ENCODE measurements at regions not wholly inside any gene's neighbourhood (a gene's known extent, or its start where the extent isn't known, plus 50 kb on each side); places are given as distances from the start of the nearest gene placed in this dataset.

- H3K4me3 ChIP-seq (ENCODE audit: low read length in 2 of 2), result no peak overlapping the region
- no peaks in the 10 kb centered on the region for H3K4me1 ChIP-seq (ENCODE audit: control insufficient read depth in 2 of 2, insufficient read depth in 2 of 2, low read length in 2 of 2)
- H3K27ac ChIP-seq (ENCODE audit: low read depth in 2 of 2, low read length in 2 of 2), result no peak overlapping the region
- H3K9ac ChIP-seq (ENCODE audit: low read depth in 1 of 2, low read length in 2 of 2), result no peak overlapping the region
- H3K36me3 ChIP-seq (ENCODE audit: control insufficient read depth in 2 of 2, insufficient read depth in 2 of 2, low read length in 2 of 2), result no peaks in the 10 kb centered on the region
- no peaks in the 10 kb centered on the region for H3K27me3 ChIP-seq (ENCODE audit: control insufficient read depth in 2 of 2, insufficient read depth in 2 of 2, low read length in 2 of 2)
- H3K9me3 ChIP-seq (ENCODE audit: control insufficient read depth in 2 of 2, low read length in 2 of 2), result no peaks in the 10 kb centered on the region
Measured at GRCh38 chr5:121386334-121386733, 465.3 kb upstream of the FTMT start.

- Histone ChIP-seq H3K27me3 (ENCODE audit: control insufficient read depth in 2 of 2, insufficient read depth in 2 of 2, low read length in 2 of 2) (no peaks in the 10 kb centered on the region), H3K4me1 (ENCODE audit: control insufficient read depth in 2 of 2, insufficient read depth in 2 of 2, low read length in 2 of 2) (no peaks in the 10 kb centered on the region), H3K27ac (ENCODE audit: low read depth in 2 of 2, low read length in 2 of 2) (no peak overlapping the region), H3K4me3 (ENCODE audit: low read length in 2 of 2) (no peak overlapping the region), H3K36me3 (ENCODE audit: control insufficient read depth in 2 of 2, insufficient read depth in 2 of 2, low read length in 2 of 2) (no peaks in the 10 kb centered on the region), H3K9ac (ENCODE audit: low read depth in 1 of 2, low read length in 2 of 2) (no peak overlapping the region), H3K9me3 (ENCODE audit: control insufficient read depth in 2 of 2, low read length in 2 of 2) (no peaks in the 10 kb centered on the region)
Measured at GRCh38 chr5:121396716-121397115, 455.0 kb upstream of the FTMT start.

GRCh38 chr5:121399879-121400278, 451.8 kb upstream of the FTMT start:
- H3K4me3 ChIP-seq (ENCODE audit: low read length in 2 of 2), result no peak overlapping the region
- no peaks in the 10 kb centered on the region for H3K36me3 ChIP-seq (ENCODE audit: control insufficient read depth in 2 of 2, insufficient read depth in 2 of 2, low read length in 2 of 2)
- no peak overlapping the region for H3K27ac ChIP-seq (ENCODE audit: low read depth in 2 of 2, low read length in 2 of 2)
- H3K9ac ChIP-seq (ENCODE audit: low read depth in 1 of 2, low read length in 2 of 2), result no peak overlapping the region
- no peaks in the 10 kb centered on the region for H3K4me1 ChIP-seq (ENCODE audit: control insufficient read depth in 2 of 2, insufficient read depth in 2 of 2, low read length in 2 of 2)
- H3K9me3 ChIP-seq (ENCODE audit: control insufficient read depth in 2 of 2, low read length in 2 of 2), result no peaks in the 10 kb centered on the region
- no peaks in the 10 kb centered on the region for H3K27me3 ChIP-seq (ENCODE audit: control insufficient read depth in 2 of 2, insufficient read depth in 2 of 2, low read length in 2 of 2)

GRCh38 chr5:121408778-121409177, 442.9 kb upstream of the FTMT start:
- H3K27ac ChIP-seq (ENCODE audit: low read depth in 2 of 2, low read length in 2 of 2), result no peak overlapping the region
- no peaks in the 10 kb centered on the region for H3K27me3 ChIP-seq (ENCODE audit: control insufficient read depth in 2 of 2, insufficient read depth in 2 of 2, low read length in 2 of 2)
- H3K9ac ChIP-seq (ENCODE audit: low read depth in 1 of 2, low read length in 2 of 2), result no peak overlapping the region
- H3K4me1 ChIP-seq (ENCODE audit: control insufficient read depth in 2 of 2, insufficient read depth in 2 of 2, low read length in 2 of 2), result no peaks in the 10 kb centered on the region
- H3K4me3 ChIP-seq (ENCODE audit: low read length in 2 of 2), result no peak overlapping the region
- no peaks in the 10 kb centered on the region for H3K36me3 ChIP-seq (ENCODE audit: control insufficient read depth in 2 of 2, insufficient read depth in 2 of 2, low read length in 2 of 2)
- H3K9me3 ChIP-seq (ENCODE audit: control insufficient read depth in 2 of 2, low read length in 2 of 2), result no peaks in the 10 kb centered on the region

GRCh38 chr5:121415270-121415669, 436.4 kb upstream of the FTMT start:
- no peak overlapping the region for H3K27ac ChIP-seq (ENCODE audit: low read depth in 2 of 2, low read length in 2 of 2)
- H3K4me1 ChIP-seq (ENCODE audit: control insufficient read depth in 2 of 2, insufficient read depth in 2 of 2, low read length in 2 of 2), result no peaks in the 10 kb centered on the region
- H3K36me3 ChIP-seq (ENCODE audit: control insufficient read depth in 2 of 2, insufficient read depth in 2 of 2, low read length in 2 of 2), result no peaks in the 10 kb centered on the region
- no peak overlapping the region for H3K9ac ChIP-seq (ENCODE audit: low read depth in 1 of 2, low read length in 2 of 2)
- H3K27me3 ChIP-seq (ENCODE audit: control insufficient read depth in 2 of 2, insufficient read depth in 2 of 2, low read length in 2 of 2), result no peaks in the 10 kb centered on the region
- no peaks in the 10 kb centered on the region for H3K9me3 ChIP-seq (ENCODE audit: control insufficient read depth in 2 of 2, low read length in 2 of 2)
- H3K4me3 ChIP-seq (ENCODE audit: low read length in 2 of 2), result no peak overlapping the region

DNA sequence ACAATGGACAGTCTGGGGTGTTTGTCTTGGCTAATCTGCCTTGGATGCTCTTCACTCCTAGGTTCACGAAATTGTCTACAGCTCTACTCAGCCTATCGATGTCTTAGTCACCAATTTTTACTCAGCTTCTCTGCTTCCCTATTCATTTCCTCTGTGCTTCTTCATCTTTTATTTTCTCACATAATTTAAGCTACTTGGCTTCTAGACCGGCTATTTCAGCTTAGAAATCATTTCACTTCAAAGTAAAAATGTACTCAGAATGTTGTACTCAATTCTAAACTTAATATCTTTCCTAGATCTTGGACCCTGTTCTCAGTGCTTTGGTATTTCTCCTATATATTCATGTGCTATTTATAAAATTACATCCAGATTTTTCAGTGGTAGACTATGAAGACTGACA, 430.0 kb upstream of the FTMT start:
- no peaks in the 10 kb centered on the region for H3K36me3 ChIP-seq (ENCODE audit: control insufficient read depth in 2 of 2, insufficient read depth in 2 of 2, low read length in 2 of 2)
- no peak overlapping the region for H3K27ac ChIP-seq (ENCODE audit: low read depth in 2 of 2, low read length in 2 of 2)
- no peaks in the 10 kb centered on the region for H3K27me3 ChIP-seq (ENCODE audit: control insufficient read depth in 2 of 2, insufficient read depth in 2 of 2, low read length in 2 of 2)
- no peaks in the 10 kb centered on the region for H3K4me1 ChIP-seq (ENCODE audit: control insufficient read depth in 2 of 2, insufficient read depth in 2 of 2, low read length in 2 of 2)
- no peak overlapping the region for H3K4me3 ChIP-seq (ENCODE audit: low read length in 2 of 2)
- no peak overlapping the region for H3K9ac ChIP-seq (ENCODE audit: low read depth in 1 of 2, low read length in 2 of 2)
- no peaks in the 10 kb centered on the region for H3K9me3 ChIP-seq (ENCODE audit: control insufficient read depth in 2 of 2, low read length in 2 of 2)

DNA sequence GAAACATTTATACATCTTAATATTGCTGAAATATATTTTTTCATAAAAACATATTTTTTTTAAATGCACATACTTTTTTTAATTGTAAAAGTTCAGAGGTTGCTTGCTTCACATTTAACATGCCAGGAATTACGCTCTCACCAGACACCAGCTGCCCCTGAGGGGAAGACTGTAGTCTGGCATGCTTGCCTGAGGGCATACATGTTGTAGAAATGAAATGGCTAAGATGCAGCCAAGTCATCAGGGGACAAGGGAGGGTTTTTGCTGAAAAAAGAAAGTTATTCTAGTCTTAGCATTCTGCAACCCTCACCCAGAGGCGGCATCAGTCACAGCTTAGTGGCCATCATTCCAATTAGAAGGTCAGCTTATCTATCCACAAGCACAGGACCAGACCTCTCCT, 426.7 kb upstream of the FTMT start:
- no peaks in the 10 kb centered on the region for H3K4me1 ChIP-seq (ENCODE audit: control insufficient read depth in 2 of 2, insufficient read depth in 2 of 2, low read length in 2 of 2)
- H3K36me3 ChIP-seq (ENCODE audit: control insufficient read depth in 2 of 2, insufficient read depth in 2 of 2, low read length in 2 of 2), result no peaks in the 10 kb centered on the region
- H3K4me3 ChIP-seq (ENCODE audit: low read length in 2 of 2), result no peak overlapping the region
- no peak overlapping the region for H3K9ac ChIP-seq (ENCODE audit: low read depth in 1 of 2, low read length in 2 of 2)
- H3K9me3 ChIP-seq (ENCODE audit: control insufficient read depth in 2 of 2, low read length in 2 of 2), result no peaks in the 10 kb centered on the region
- no peaks in the 10 kb centered on the region for H3K27me3 ChIP-seq (ENCODE audit: control insufficient read depth in 2 of 2, insufficient read depth in 2 of 2, low read length in 2 of 2)
- no peak overlapping the region for H3K27ac ChIP-seq (ENCODE audit: low read depth in 2 of 2, low read length in 2 of 2)

DNA sequence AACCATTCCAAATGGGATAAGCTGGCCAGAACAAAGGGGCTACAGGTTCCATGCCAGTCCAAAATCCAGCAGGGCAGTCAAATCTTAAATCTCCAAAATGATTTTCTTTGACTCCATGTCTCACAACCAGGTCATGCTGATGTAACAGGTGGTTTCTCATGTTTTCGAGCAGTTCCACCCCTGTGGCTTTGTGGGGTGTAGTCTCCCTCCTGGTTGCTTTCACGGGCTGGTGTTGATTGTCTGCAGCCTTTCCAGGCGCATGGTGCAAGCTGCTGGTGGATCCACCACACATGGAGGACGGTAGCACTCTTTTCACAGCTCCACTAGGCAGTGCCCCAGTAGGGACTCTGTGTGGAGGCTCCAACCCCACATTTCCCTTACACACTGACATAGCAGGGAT, 425.5 kb upstream of the FTMT start:
- Histone ChIP-seq H3K4me1 (ENCODE audit: control insufficient read depth in 2 of 2, insufficient read depth in 2 of 2, low read length in 2 of 2) (no peaks in the 10 kb centered on the region), H3K9ac (ENCODE audit: low read depth in 1 of 2, low read length in 2 of 2) (no peak overlapping the region), H3K27ac (ENCODE audit: low read depth in 2 of 2, low read length in 2 of 2) (no peak overlapping the region), H3K4me3 (ENCODE audit: low read length in 2 of 2) (no peak overlapping the region), H3K27me3 (ENCODE audit: control insufficient read depth in 2 of 2, insufficient read depth in 2 of 2, low read length in 2 of 2) (no peaks in the 10 kb centered on the region), H3K9me3 (ENCODE audit: control insufficient read depth in 2 of 2, low read length in 2 of 2) (no peaks in the 10 kb centered on the region), H3K36me3 (ENCODE audit: control insufficient read depth in 2 of 2, insufficient read depth in 2 of 2, low read length in 2 of 2) (no peaks in the 10 kb centered on the region)

- H3K4me1 ChIP-seq (ENCODE audit: control insufficient read depth in 2 of 2, insufficient read depth in 2 of 2, low read length in 2 of 2), result no peaks in the 10 kb centered on the region
Measured at GRCh38 chr5:121429761-121430160, 421.9 kb upstream of the FTMT start.

DNA sequence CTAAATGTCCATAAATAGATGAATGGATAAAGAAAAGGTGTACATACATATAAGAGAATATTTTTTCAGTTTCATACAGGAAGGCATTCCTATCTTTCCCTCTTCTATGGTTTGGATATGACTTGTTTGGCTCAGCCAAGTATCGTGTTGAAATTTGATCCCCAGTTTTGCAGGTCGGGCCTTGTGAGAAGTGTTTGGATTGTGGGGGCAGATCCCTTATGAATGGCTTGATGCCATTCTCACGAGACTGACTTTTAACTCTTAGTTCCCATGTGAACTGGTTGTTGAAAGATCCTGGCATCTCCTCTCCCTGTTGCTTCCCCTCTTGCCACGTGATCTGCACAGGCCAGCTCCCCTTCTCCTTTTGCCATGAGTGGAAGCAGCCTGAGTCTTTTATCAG, 421.1 kb upstream of the FTMT start:
- Histone ChIP-seq H3K27me3 (ENCODE audit: control insufficient read depth in 2 of 2, insufficient read depth in 2 of 2, low read length in 2 of 2) (no peaks in the 10 kb centered on the region), H3K27ac (ENCODE audit: low read depth in 2 of 2, low read length in 2 of 2) (no peak overlapping the region), H3K9me3 (ENCODE audit: control insufficient read depth in 2 of 2, low read length in 2 of 2) (no peaks in the 10 kb centered on the region), H3K4me1 (ENCODE audit: control insufficient read depth in 2 of 2, insufficient read depth in 2 of 2, low read length in 2 of 2) (no peaks in the 10 kb centered on the region), H3K4me3 (ENCODE audit: low read length in 2 of 2) (no peak overlapping the region), H3K9ac (ENCODE audit: low read depth in 1 of 2, low read length in 2 of 2) (no peak overlapping the region), H3K36me3 (ENCODE audit: control insufficient read depth in 2 of 2, insufficient read depth in 2 of 2, low read length in 2 of 2) (no peaks in the 10 kb centered on the region)

More at GRCh38 chr5:121429761-121430160, 421.9 kb upstream of the FTMT start:
- Histone ChIP-seq H3K9ac (ENCODE audit: low read depth in 1 of 2, low read length in 2 of 2) (no peak overlapping the region), H3K4me3 (ENCODE audit: low read length in 2 of 2) (no peak overlapping the region), H3K36me3 (ENCODE audit: control insufficient read depth in 2 of 2, insufficient read depth in 2 of 2, low read length in 2 of 2) (no peaks in the 10 kb centered on the region), H3K27me3 (ENCODE audit: control insufficient read depth in 2 of 2, insufficient read depth in 2 of 2, low read length in 2 of 2) (no peaks in the 10 kb centered on the region), H3K9me3 (ENCODE audit: control insufficient read depth in 2 of 2, low read length in 2 of 2) (no peaks in the 10 kb centered on the region), H3K27ac (ENCODE audit: low read depth in 2 of 2, low read length in 2 of 2) (no peak overlapping the region)

- no peak overlapping the region for H3K9ac ChIP-seq (ENCODE audit: low read depth in 1 of 2, low read length in 2 of 2)
- H3K4me1 ChIP-seq (ENCODE audit: control insufficient read depth in 2 of 2, insufficient read depth in 2 of 2, low read length in 2 of 2), result no peaks in the 10 kb centered on the region
- no peak overlapping the region for H3K4me3 ChIP-seq (ENCODE audit: low read length in 2 of 2)
- H3K36me3 ChIP-seq (ENCODE audit: control insufficient read depth in 2 of 2, insufficient read depth in 2 of 2, low read length in 2 of 2), result no peaks in the 10 kb centered on the region
- no peak overlapping the region for H3K27ac ChIP-seq (ENCODE audit: low read depth in 2 of 2, low read length in 2 of 2)
- H3K27me3 ChIP-seq (ENCODE audit: control insufficient read depth in 2 of 2, insufficient read depth in 2 of 2, low read length in 2 of 2), result no peaks in the 10 kb centered on the region
- no peaks in the 10 kb centered on the region for H3K9me3 ChIP-seq (ENCODE audit: control insufficient read depth in 2 of 2, low read length in 2 of 2)
Measured at GRCh38 chr5:121445511-121445910, 406.2 kb upstream of the FTMT start.

Data from mucosa of rectum (tissue), 2 donors.